GM21529 (cell line): ENCODE measurements at regions not wholly inside any gene's neighbourhood (a gene's known extent, or its start where the extent isn't known, plus 50 kb on each side); places are given as distances from the start of the nearest gene placed in this dataset.

Source experiments
- ATAC-seq: cut with Tn5 transposase; IDR thresholded peaks from one replicate; pipeline ENCODE4 v1.9.1; 2021; ENCODE audit not compliant: unreplicated experiment

- no peak for ATAC-seq
These were observed 409.4 kb downstream of the GATA3 start for GRCh38 chr10:8463853-8464252.

- ATAC-seq = no peak
These were observed 414.0 kb downstream of the GATA3 start for GRCh38 chr10:8468477-8468876.

DNA sequence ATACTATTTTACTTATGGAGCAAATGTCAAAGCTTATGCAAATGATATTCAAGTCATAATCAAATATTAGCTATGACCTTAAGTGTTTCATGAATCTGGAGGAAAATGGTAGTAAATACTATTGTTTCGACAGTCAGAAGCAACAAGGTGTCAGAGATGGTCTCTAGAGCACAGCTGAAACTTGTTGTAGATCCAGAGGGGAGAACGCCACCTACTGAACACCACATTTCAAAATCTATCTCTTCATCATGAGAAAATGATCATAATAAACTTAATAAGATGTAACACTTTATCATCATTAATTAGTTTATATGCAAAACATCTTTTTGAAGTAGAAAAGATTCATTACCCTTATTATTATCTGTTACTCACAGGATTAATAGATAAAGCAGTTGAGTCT lies 418.7 kb downstream of the GATA3 start:
- ATAC-seq = no peak

- ATAC-seq = no peak
These were observed 422.8 kb downstream of the GATA3 start for GRCh38 chr10:8477300-8477699.

GRCh38 chr10:8481718-8482504 lies 427.4 kb downstream of the GATA3 start:
- ATAC-seq = no peak

DNA sequence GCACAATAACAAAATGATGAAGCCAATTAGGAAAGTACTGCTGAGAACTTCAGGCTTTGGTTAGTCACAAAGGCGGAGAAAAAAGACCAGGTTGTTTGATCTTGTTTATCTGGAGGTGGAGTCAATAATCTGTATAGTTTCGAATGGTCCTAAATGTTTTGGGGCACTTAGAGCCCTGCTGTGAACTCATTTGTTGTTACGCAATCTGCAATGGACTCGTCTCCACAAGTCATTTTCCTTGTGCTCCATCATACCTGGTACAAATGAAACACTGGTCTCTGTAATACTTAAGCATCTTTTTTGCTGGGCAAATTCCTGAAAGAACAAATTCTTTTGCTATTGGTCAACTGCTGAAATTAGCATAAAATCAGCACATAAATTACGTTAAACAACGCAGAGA lies 430.5 kb downstream of the GATA3 start:
- no peak for ATAC-seq

DNA sequence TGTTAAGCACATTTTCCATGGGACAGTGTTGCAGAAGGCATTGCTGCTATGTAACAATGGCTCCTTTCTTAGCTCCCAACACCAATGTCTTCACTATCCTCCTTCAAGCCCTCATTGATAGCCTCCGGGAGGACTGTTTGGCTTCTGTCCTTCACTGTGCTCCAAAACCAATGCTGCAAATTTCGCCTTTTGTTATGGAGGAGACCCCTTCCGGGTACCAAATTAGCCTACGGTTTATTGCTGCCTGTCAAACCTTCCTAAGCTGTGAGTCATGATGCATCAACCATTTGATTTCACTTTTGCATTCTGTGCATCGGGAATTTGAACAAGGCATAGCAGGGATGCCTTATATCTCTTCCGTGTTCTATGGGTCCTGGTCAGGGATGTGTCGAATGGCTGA lies 432.9 kb downstream of the GATA3 start:
- no peak for ATAC-seq

DNA sequence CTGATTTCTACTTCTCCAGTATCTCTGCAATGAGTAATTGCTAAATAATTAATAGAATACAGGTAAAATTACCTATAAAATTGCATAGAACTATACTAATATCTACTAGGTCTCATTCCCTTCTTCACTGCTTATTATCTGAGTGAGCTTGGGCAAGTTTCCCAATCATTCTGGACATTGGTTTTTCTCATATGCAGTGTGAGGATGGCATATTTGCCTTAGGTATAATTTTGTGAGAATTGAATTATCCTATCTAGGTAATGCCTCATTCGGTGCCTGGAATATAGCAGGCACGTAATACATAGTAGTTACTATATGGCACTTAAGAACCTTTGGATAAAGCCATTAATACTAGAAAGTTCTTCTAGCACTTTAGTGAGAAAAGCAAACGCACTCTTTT lies 434.7 kb downstream of the GATA3 start:
- no peak for ATAC-seq

DNA sequence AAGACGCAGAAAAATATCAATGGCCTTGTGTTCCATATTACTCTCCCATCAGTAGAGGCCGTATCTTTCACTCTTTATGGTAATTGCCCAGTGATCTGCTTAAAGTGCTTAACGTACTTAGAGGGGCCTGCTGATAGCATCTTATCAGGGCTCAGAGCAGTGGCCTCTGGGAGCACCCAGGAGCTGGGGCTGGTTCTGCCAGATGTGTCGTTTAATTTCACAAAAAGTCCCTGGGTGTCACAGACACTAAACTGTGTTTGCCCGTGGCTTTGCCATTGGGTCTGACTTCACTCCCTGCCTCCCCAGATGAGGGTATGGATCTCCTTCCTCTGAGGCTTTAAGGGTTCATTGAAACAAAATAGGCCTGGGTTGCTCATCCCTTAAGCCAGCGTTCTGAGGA lies 435.3 kb downstream of the GATA3 start:
- ATAC-seq = no peak

DNA sequence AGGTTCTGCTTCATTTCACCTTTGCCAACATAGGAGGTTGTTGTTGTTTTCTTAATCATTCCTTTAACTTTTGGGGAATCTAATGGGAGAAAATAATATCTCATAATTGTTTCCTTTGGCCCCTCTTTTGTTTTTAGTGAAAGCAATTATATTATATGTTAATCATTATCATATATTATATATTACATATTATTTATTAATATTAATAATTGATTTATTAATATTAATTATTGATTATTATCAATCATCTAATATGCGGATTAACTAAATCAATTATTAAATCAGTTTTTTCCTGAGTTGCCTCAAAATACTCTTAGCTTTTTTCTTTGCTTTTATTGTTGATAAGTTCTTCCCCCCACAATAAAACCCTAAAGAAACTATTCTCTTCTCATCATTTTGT lies 443.8 kb downstream of the GATA3 start:
- no peak for ATAC-seq

DNA sequence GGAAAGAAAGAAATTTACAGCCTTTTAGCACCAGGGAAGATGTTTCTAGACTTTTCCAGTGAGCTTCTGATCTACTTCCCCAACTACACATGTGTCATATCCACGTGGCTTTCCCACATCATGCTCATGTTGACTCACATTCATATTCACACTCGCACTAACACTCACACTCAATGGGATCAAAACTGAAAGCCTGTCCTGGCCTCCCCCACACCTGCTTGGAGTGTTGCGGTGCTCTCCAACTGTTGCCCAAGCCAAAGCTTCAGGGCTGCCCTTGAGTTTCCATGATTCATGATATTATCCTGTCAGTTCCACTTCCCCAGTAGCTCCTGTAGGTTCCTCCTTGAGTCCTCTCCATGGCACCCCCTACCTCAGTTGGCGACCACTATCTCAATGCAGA lies 444.4 kb downstream of the GATA3 start:
- ATAC-seq = no peak

- ATAC-seq = no peak
These were observed 444.8 kb downstream of the GATA3 start for GRCh38 chr10:8499312-8499711.

- ATAC-seq = no peak
These were observed 445.4 kb downstream of the GATA3 start for GRCh38 chr10:8499752-8500390.

DNA sequence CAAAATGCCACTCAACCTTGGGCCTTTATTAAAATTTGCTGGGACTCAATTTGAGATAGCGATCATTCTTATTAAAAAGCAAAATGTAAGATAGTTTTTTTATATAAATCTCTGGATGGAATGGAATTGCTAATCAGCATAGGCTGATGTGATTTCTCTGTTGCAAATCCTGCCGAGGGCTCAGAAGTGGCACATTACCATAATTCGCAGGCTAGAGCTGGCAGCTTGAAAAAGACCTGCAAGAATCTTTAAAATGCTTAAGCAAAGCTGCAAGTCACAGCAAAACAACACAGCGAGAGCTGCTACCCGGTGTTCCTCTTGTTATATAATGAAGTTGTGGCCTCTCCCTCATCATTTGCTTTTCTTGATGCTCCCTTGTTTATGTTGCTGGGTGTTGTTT lies 448.1 kb downstream of the GATA3 start:
- ATAC-seq = no peak

DNA sequence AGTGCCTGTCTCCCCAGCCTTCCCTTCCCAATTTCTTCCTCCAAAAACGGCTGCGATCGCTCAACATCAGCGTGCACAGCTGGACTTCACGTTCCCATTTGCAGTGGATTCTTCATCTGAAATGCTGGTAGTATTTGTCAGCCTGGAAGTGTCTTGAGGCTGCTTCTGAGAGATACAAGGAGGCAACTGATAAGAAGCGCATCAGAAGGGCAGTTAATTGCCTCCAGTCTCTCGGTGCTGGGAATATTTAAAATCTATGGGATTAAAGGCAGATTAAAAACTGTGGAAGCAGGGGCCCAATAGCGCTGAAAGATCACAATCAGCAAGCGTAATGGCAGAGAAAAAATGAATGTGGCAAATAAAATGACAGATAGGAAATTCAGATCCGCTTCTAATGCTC lies 450.0 kb downstream of the GATA3 start:
- ATAC-seq = no peak

- no peak for ATAC-seq
These were observed 452.7 kb downstream of the GATA3 start for GRCh38 chr10:8507156-8507555.

DNA sequence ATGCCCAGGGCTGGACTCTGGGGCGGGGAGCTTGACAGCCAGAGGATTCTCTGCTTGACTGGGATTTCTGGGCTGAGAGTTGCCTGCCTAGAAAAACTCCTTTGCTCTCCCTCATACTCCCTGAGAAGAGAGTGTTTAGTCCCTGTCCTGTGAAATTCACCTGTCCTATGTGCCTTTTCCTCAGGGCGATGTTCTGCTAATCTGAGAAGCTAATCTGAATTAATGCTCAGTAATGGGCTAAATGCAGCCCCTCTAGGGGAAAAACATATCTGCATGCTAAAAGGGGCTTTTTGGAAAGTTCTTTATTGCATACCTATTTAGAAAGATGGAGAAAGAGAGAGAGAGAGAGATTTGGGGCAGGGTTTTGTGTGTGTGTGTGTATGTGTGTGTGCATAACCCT lies 454.4 kb downstream of the GATA3 start:
- ATAC-seq = no peak

DNA sequence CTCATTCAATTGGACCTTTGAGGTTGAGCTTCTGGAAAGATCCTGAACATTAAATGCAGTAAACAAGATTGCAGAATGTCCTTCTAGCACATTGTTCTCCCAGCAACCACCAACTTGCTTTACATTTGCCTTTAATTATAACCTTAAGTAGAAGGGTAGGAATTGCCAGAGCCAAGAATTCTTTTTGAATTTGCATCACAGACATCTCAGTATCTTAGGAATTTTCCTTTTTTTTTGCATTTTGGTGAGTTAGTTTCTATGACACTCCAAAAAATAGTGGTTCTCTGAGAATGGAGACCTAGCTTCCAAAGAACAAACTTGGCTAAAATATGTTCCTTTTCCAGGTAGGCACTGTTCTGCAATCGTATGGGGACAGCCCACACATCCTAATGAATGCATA lies 456.0 kb downstream of the GATA3 start:
- ATAC-seq = no peak

DNA sequence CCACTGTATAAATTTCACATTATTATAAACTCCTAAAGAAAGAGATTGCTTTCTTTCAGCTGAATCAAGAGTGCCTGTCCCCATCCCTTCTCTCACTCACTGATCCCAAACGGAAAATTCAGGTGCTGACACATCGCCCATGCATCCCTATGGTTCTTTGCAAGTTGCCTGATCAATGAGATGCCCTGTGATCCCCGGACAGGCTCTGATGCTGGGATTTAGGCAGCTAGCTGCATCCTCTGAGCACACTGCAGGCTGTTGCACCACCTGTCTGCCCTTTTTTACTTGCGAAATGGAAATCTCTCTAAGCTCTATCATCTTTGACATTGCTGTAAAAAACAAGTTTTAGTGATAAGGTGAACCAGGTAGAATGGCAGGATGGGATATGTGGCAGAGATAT lies 456.5 kb downstream of the GATA3 start:
- ATAC-seq = no peak

- no peak for ATAC-seq
These were observed 459.0 kb downstream of the GATA3 start for GRCh38 chr10:8513155-8514147.

GRCh38 chr10:8520382-8520781 lies 465.9 kb downstream of the GATA3 start:
- no peak for ATAC-seq

DNA sequence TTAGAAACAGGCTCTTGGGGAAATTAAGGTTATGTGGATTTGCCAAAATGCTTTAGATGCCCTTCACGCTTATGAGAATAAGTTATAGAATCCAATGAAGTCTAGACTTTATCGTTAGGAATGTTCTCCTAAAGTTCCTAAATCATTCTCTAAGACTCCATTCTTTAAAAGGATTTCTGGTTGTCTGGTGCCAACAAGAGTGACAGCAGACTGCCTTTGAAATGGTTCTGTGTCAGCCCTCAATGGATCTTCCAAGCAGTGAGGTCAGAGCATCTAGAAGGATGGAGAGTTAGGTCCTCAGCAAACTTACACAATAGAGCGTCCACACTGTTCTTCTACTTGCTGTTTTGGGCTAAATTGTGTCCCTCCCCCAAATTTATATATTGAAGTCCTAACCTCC lies 473.3 kb downstream of the GATA3 start:
- ATAC-seq = no peak
